Transverse colon (tissue), 4 donors: ENCODE measurements at regions not wholly inside any gene's neighbourhood (a gene's known extent, or its start where the extent isn't known, plus 50 kb on each side); places are given as distances from the start of the nearest gene placed in this dataset.

Experiments used
- CTCF ChIP-seq, 5 experiments: fragments of 200-600 bp in 3 of 5; fragments of 450-650 bp in 2 of 5; sonication (generic) in 3 of 5; IDR thresholded peaks; 1 replicate in 2 of 5; 2 replicates in 3 of 5; pipeline ENCODE4 v1.5.1; 2016 to 2017; ENCODE audit warnings: antibody characterized with exemption in 5 of 5, inconsistent platforms in 3 of 5, mild to moderate bottlenecking in 2 of 5, moderate library complexity in 1 of 5
- EP300 ChIP-seq: sonication (generic); formaldehyde crosslinking; IDR thresholded peaks from one replicate; pipeline ENCODE4 v1.6.1; 2017; ENCODE audit warnings: antibody characterized with exemption, low read depth
- POLR2A ChIP-seq: fragments of 450-650 bp; IDR thresholded peaks from one replicate; pipeline ENCODE4 v1.6.1; 2016; ENCODE audit warnings: antibody characterized with exemption, mild to moderate bottlenecking, moderate library complexity
- POLR2AphosphoS5 ChIP-seq, 3 donors: sonication (generic); formaldehyde crosslinking; IDR thresholded peaks; one replicate each; pipeline ENCODE4 v1.6.1; 2016; ENCODE audit warnings: antibody characterized with exemption in 3 of 3

- TF ChIP-seq POLR2A (no peak), CTCF (IDR thresholded peaks at IDR 0.05) (no peak), POLR2AphosphoS5 (IDR thresholded peaks at IDR 0.05) (no peak), EP300 (no peak)
Observed at GRCh38 chr2:194363295-194363694, 1293.7 kb upstream of the SLC39A10 start.
